ENCODE measurements at regions not wholly inside any gene's neighbourhood (a gene's known extent, or its start where the extent isn't known, plus 50 kb on each side); places are given as distances from the start of the nearest gene placed in this dataset.

DNA sequence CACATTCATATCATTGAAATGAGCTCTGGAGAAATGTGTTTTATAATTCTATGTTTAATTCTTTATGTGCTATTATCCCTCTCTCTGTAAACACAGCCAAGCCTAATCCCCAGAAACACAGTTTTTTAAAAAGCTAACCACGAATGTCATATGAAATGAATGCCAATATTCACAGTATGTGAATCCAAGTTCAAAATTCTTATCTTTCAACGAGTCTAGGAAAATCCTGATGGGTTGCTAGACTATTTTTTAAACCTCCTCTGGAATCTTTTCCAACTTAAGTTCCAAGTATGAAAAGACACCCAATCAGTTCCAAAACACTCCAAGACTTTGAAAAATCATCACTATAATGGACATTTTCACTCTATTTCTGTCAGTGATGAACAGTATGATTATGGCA is 689.3 kb downstream of the HACE1 start:
- TF ChIP-seq, protein P1, sequence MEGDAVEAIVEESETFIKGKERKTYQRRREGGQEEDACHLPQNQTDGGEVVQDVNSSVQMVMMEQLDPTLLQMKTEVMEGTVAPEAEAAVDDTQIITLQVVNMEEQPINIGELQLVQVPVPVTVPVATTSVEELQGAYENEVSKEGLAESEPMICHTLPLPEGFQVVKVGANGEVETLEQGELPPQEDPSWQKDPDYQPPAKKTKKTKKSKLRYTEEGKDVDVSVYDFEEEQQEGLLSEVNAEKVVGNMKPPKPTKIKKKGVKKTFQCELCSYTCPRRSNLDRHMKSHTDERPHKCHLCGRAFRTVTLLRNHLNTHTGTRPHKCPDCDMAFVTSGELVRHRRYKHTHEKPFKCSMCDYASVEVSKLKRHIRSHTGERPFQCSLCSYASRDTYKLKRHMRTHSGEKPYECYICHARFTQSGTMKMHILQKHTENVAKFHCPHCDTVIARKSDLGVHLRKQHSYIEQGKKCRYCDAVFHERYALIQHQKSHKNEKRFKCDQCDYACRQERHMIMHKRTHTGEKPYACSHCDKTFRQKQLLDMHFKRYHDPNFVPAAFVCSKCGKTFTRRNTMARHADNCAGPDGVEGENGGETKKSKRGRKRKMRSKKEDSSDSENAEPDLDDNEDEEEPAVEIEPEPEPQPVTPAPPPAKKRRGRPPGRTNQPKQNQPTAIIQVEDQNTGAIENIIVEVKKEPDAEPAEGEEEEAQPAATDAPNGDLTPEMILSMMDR (IDR thresholded peaks at IDR 0.05), result no peak
- no peak for TF ChIP-seq POLR2A (IDR thresholded peaks at IDR 0.05)
- no peak for TF ChIP-seq POLR2AphosphoS5 (IDR thresholded peaks at IDR 0.05)
